ENCODE measurements at regions not wholly inside any gene's neighbourhood (a gene's known extent, or its start where the extent isn't known, plus 50 kb on each side); places are given as distances from the start of the nearest gene placed in this dataset.

- TF ChIP-seq POLR2A (IDR thresholded peaks at IDR 0.05; ENCODE audit: low read depth, low read length) (no peak), POLR2AphosphoS5 (IDR thresholded peaks at IDR 0.05; ENCODE audit: low read depth, low read length) (no peak), PAX5 (IDR thresholded peaks at IDR 0.05; ENCODE audit: insufficient read depth, low read length, severe bottlenecking) (no peak)
These were observed 215.8 kb upstream of the CNTN6 start for GRCh38 chr3:877001-877400.
